ENCODE measurements at regions not wholly inside any gene's neighbourhood (a gene's known extent, or its start where the extent isn't known, plus 50 kb on each side); places are given as distances from the start of the nearest gene placed in this dataset.

DNA sequence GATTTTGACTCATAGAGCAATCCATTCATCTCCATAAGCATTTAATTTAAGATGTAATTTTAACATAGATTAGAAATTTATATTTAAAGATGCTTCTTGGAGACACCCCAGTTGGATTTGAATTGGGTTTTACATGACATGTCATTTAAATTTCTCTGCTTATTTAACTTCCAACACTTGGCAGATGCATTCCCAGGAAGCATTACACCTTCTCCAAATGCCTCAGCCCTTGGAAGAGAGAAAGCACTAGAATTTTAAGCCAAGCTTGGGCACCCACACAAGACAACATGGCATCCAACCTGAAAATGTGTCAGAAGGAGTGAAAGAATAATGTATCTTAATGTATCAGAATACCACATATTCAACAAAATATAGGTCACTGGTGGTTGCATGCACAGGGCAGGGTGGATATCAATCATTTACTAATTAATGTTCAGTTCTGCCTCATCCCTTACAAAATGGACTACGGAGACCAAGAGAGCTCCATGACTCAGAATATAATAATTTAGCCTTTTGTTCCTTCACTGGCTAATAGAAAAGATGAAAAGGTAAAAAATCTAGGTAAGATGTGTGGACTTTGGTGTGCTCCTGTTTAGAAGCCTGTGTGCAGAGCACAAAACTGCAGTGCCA is 541.7 kb upstream of the SORCS1 start:
- DNase-seq (ENCODE audit: extremely low spot score) = no peak
- POLR2A ChIA-PET = no interaction called here
- CTCF ChIA-PET = no interaction called here
- no peak for TF ChIP-seq TARDBP (IDR thresholded peaks at IDR 0.05)
- no peak for TF ChIP-seq ARNT (IDR thresholded peaks at IDR 0.05)
- TF ChIP-seq HDGF (IDR thresholded peaks at IDR 0.05; ENCODE audit: borderline replicate concordance) = no peak
- no peak for TF ChIP-seq SP1 (IDR thresholded peaks at IDR 0.05)
- TF ChIP-seq CTBP1 (IDR thresholded peaks at IDR 0.05; ENCODE audit: borderline replicate concordance) = no peak
- TF ChIP-seq BHLHE40 (IDR thresholded peaks at IDR 0.05; ENCODE audit: borderline replicate concordance) = no peak
- TF ChIP-seq LEF1 (IDR thresholded peaks at IDR 0.05; ENCODE audit: borderline replicate concordance) = no peak
- no peak for TF ChIP-seq NFRKB (IDR thresholded peaks at IDR 0.05)
- TF ChIP-seq L3MBTL2 (conservative IDR thresholded peaks at IDR 0.05) = no peak
- no peak for TF ChIP-seq FOXA1 (IDR thresholded peaks at IDR 0.05)
- no peak for TF ChIP-seq ZNF384 (IDR thresholded peaks at IDR 0.05)
- TF ChIP-seq SUZ12 (IDR thresholded peaks at IDR 0.05) = no peak
- no peak for TF ChIP-seq FOXK2 (IDR thresholded peaks at IDR 0.05)
- TF ChIP-seq ELF4 (IDR thresholded peaks at IDR 0.05) = no peak
- no peak for TF ChIP-seq PKNOX1 (IDR thresholded peaks at IDR 0.05)
- TF ChIP-seq FOXM1 (IDR thresholded peaks at IDR 0.05; ENCODE audit: borderline replicate concordance) = no peak

GRCh38 chr10:107701943-107702342 is 537.4 kb upstream of the SORCS1 start:
- ChIA-PET POLR2A (no interaction called here), CTCF (no interaction called here)
- no peak for DNase-seq (ENCODE audit: extremely low spot score)
- TF ChIP-seq FOXM1 (IDR thresholded peaks at IDR 0.05; ENCODE audit: borderline replicate concordance) = no peak
- no peak for TF ChIP-seq FOXK2 (IDR thresholded peaks at IDR 0.05)
- TF ChIP-seq LEF1 (IDR thresholded peaks at IDR 0.05; ENCODE audit: borderline replicate concordance) = no peak
- TF ChIP-seq SP1 (IDR thresholded peaks at IDR 0.05) = no peak
- TF ChIP-seq TARDBP (IDR thresholded peaks at IDR 0.05) = no peak
- TF ChIP-seq L3MBTL2 (conservative IDR thresholded peaks at IDR 0.05) = no peak
- no peak for TF ChIP-seq FOXA1 (IDR thresholded peaks at IDR 0.05)
- no peak for TF ChIP-seq SUZ12 (IDR thresholded peaks at IDR 0.05)
- no peak for TF ChIP-seq ELF4 (IDR thresholded peaks at IDR 0.05)
- no peak for TF ChIP-seq ARNT (IDR thresholded peaks at IDR 0.05)

DNA sequence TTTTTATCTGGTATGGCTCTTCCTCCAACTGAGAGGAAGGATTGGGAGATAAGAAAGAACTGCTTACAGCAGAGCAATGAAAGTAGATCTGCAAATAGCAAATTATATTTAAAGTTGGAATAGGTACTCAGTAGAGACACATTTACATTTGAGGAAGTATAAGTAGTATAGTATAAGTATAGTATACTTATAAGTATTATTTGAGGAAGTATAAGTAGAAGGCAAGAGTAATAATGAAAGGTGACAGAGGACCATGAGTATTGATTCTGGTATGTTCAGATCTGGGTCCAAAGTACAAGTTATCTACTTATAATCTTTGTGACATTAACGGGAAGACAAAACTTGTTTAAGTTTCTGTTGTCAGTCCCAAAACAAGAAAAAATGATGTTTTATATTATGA is 527.6 kb upstream of the SORCS1 start:
- no peak for TF ChIP-seq PKNOX1 (IDR thresholded peaks at IDR 0.05)
- no peak for TF ChIP-seq FOXA1 (IDR thresholded peaks at IDR 0.05)
- TF ChIP-seq TARDBP (IDR thresholded peaks at IDR 0.05) = no peak
- no peak for TF ChIP-seq CTBP1 (IDR thresholded peaks at IDR 0.05; ENCODE audit: borderline replicate concordance)
- TF ChIP-seq LEF1 (IDR thresholded peaks at IDR 0.05; ENCODE audit: borderline replicate concordance) = no peak
- TF ChIP-seq NFRKB (IDR thresholded peaks at IDR 0.05) = no peak
- no peak for TF ChIP-seq ZNF384 (IDR thresholded peaks at IDR 0.05)
- no peak for TF ChIP-seq HDGF (IDR thresholded peaks at IDR 0.05; ENCODE audit: borderline replicate concordance)
- no peak for TF ChIP-seq BHLHE40 (IDR thresholded peaks at IDR 0.05; ENCODE audit: borderline replicate concordance)
- TF ChIP-seq ARNT (IDR thresholded peaks at IDR 0.05) = no peak
- no peak for TF ChIP-seq L3MBTL2 (conservative IDR thresholded peaks at IDR 0.05)
- TF ChIP-seq ELF4 (IDR thresholded peaks at IDR 0.05) = no peak
- no peak for TF ChIP-seq FOXK2 (IDR thresholded peaks at IDR 0.05)
- no peak for TF ChIP-seq SP1 (IDR thresholded peaks at IDR 0.05)
- TF ChIP-seq FOXM1 (IDR thresholded peaks at IDR 0.05; ENCODE audit: borderline replicate concordance) = no peak
- POLR2A ChIA-PET = no interaction called here
- DNase-seq (ENCODE audit: extremely low spot score) = no peak
- CTCF ChIA-PET = no interaction called here

GRCh38 chr10:107689323-107689722 is 524.8 kb upstream of the SORCS1 start:
- TF ChIP-seq PKNOX1 (IDR thresholded peaks at IDR 0.05) = no peak
- TF ChIP-seq NFRKB (IDR thresholded peaks at IDR 0.05) = no peak
- no peak for TF ChIP-seq LEF1 (IDR thresholded peaks at IDR 0.05; ENCODE audit: borderline replicate concordance)
- no peak for TF ChIP-seq ARNT (IDR thresholded peaks at IDR 0.05)
- no peak for TF ChIP-seq ZNF384 (IDR thresholded peaks at IDR 0.05)
- TF ChIP-seq CTBP1 (IDR thresholded peaks at IDR 0.05; ENCODE audit: borderline replicate concordance) = no peak
- no peak for TF ChIP-seq FOXA1 (IDR thresholded peaks at IDR 0.05)
- POLR2A ChIA-PET = no interaction called here
- no peak for DNase-seq (ENCODE audit: extremely low spot score)
- CTCF ChIA-PET = interaction anchor here (0.6 kb wide), 1 partner anchor 11 kb away, joined by 3 read pairs; no protein-coding TSS in a partner anchor

- no peak for DNase-seq (ENCODE audit: extremely low spot score)
- no peak for TF ChIP-seq ZNF384 (IDR thresholded peaks at IDR 0.05)
- CTCF ChIA-PET = no interaction called here
- POLR2A ChIA-PET = no interaction called here
These were observed 523.2 kb upstream of the SORCS1 start for GRCh38 chr10:107687701-107688100.

DNA sequence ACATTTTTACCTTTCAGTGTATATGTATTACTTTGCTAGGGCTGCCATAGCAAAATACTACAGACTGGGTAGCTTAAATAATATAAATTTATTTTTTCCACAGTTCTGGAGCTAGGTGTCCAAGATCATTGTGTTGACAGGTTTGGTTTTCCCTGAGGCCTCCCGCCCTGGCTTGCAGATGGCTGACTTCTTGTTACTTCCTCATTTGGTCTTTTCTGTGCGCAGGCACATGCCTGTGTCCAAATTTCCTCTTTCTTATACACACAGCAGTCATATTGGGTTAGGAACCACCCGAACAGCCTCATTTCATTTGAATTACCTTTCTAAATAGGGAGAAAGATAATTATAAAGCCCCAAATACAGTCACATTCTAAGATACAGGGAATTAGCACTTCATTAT is 521.6 kb upstream of the SORCS1 start:
- POLR2A ChIA-PET = no interaction called here
- CTCF ChIA-PET = no interaction called here

More for the DNA sequence above, 521.6 kb upstream of the SORCS1 start:
- TF ChIP-seq SUZ12 (IDR thresholded peaks at IDR 0.05) = no peak
- TF ChIP-seq FOXM1 (IDR thresholded peaks at IDR 0.05; ENCODE audit: borderline replicate concordance) = no peak
- TF ChIP-seq CTBP1 (IDR thresholded peaks at IDR 0.05; ENCODE audit: borderline replicate concordance) = no peak
- TF ChIP-seq BHLHE40 (IDR thresholded peaks at IDR 0.05; ENCODE audit: borderline replicate concordance) = no peak
- TF ChIP-seq FOXK2 (IDR thresholded peaks at IDR 0.05) = no peak
- no peak for TF ChIP-seq ZNF384 (IDR thresholded peaks at IDR 0.05)
- no peak for TF ChIP-seq ARNT (IDR thresholded peaks at IDR 0.05)
- no peak for TF ChIP-seq FOXA1 (IDR thresholded peaks at IDR 0.05)
- TF ChIP-seq ELF4 (IDR thresholded peaks at IDR 0.05) = no peak
- no peak for TF ChIP-seq HDGF (IDR thresholded peaks at IDR 0.05; ENCODE audit: borderline replicate concordance)
- TF ChIP-seq NFRKB (IDR thresholded peaks at IDR 0.05) = no peak
- TF ChIP-seq LEF1 (IDR thresholded peaks at IDR 0.05; ENCODE audit: borderline replicate concordance) = no peak
- no peak for TF ChIP-seq TARDBP (IDR thresholded peaks at IDR 0.05)
- TF ChIP-seq PKNOX1 (IDR thresholded peaks at IDR 0.05) = no peak
- DNase-seq (ENCODE audit: extremely low spot score) = no peak

Data from HEK293T (cell line).